Endothelial cell of umbilical vein (primary cell): ENCODE measurements at regions not wholly inside any gene's neighbourhood (a gene's known extent, or its start where the extent isn't known, plus 50 kb on each side); places are given as distances from the start of the nearest gene placed in this dataset.

Experiments
- EZH2 ChIP-seq: IDR thresholded peaks from 2 replicates; pipeline ENCODE4 v1.6.1; 2012; ENCODE audit warnings: borderline replicate concordance, low read depth, mild to moderate bottlenecking, moderate library complexity, low read length, inconsistent platforms; ENCODE audit not compliant: severe bottlenecking
- GATA2 ChIP-seq: IDR thresholded peaks from 2 replicates; pipeline ENCODE4 v1.7.0; 2011; ENCODE audit warnings: low read depth, mild to moderate bottlenecking, moderate library complexity, mixed read lengths, low read length; ENCODE audit not compliant: insufficient read length, insufficient read depth
- JUN ChIP-seq: IDR thresholded peaks from 2 replicates; pipeline ENCODE4 v1.6.1; 2011; ENCODE audit warnings: borderline replicate concordance, low read depth; ENCODE audit not compliant: insufficient read length, insufficient read depth
- MYC ChIP-seq: IDR thresholded peaks from one replicate; pipeline ENCODE4 v1.6.1; 2011; ENCODE audit warnings: mild to moderate bottlenecking, low read depth, low read length
- POLR2A ChIP-seq: IDR thresholded peaks from 2 replicates; pipeline ENCODE4 v1.6.1; 2012; ENCODE audit warnings: low read depth, mild to moderate bottlenecking, control low read depth, low read length
- POLR2AphosphoS5 ChIP-seq: IDR thresholded peaks from 2 replicates; pipeline ENCODE4 v1.6.1; 2012; ENCODE audit warnings: low read depth, mild to moderate bottlenecking, control low read depth, low read length, moderate library complexity; ENCODE audit not compliant: insufficient read depth
- TF ChIP-seq, protein P1 (sequence below), 2 donors: IDR thresholded peaks; 1 replicate in 1 of 2; 2 replicates in 1 of 2; pipeline ENCODE4 v1.5.1; 2011; ENCODE audit warnings: low read length in 2 of 2, mild to moderate bottlenecking in 2 of 2, moderate library complexity in 2 of 2, control low read depth in 1 of 2, inconsistent platforms in 1 of 2, low read depth in 1 of 2; ENCODE audit not compliant: insufficient read depth in 1 of 2; ENCODE audit errors: extremely low read depth in 1 of 2
- TF ChIP-seq, protein P2 (sequence below): IDR thresholded peaks from 2 replicates; pipeline ENCODE4 v1.6.1; 2011; ENCODE audit not compliant: insufficient read depth, insufficient read length

DNA sequence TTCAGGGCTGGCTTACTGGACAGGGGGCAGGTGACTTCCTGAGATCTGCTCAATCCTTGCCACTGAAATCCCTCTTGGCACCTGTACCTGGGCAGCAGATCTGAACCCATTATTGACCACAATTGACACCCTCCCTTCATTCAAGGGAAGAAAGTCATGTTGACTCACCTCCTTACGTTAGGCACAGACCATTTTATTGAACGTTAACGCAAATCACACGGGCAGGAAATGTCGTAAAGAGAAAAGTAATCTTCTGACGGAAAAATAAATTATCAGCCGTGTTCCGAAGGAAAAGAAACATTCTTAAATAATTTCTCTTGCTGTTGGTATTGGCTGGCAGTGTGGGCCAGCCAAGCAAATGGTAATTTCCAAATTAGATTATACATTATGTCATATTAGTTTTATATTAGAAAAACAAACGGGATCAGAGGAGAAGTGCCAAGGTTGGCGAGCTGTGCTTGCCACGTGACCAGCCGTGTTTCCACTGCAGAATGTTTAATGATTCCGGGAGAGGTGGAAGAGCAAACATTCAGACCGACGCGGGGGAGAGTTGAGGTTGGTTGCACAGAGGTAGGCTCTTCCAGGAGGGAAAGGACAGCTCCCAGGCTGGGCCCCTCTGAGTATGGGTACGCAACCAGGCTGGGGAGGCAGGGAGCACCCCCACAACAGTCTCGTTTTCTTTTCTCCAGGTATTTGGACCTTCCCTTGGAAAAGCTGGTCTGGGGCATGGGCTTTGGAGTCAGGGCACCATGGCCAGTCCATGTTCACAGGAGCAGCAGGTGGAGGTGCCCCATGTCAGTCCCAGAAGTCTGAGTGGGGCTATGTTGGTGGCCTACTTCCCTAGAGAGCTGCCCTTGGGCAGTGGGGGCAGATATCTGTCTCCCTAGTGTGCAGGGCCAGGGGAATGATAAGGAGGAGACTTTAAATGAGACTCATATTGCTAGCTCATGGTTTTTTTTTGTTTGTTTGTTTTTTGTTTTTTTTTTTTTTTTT, 121.1 kb downstream of the FOXD2 start:
- TF ChIP-seq, protein P1, sequence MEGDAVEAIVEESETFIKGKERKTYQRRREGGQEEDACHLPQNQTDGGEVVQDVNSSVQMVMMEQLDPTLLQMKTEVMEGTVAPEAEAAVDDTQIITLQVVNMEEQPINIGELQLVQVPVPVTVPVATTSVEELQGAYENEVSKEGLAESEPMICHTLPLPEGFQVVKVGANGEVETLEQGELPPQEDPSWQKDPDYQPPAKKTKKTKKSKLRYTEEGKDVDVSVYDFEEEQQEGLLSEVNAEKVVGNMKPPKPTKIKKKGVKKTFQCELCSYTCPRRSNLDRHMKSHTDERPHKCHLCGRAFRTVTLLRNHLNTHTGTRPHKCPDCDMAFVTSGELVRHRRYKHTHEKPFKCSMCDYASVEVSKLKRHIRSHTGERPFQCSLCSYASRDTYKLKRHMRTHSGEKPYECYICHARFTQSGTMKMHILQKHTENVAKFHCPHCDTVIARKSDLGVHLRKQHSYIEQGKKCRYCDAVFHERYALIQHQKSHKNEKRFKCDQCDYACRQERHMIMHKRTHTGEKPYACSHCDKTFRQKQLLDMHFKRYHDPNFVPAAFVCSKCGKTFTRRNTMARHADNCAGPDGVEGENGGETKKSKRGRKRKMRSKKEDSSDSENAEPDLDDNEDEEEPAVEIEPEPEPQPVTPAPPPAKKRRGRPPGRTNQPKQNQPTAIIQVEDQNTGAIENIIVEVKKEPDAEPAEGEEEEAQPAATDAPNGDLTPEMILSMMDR (IDR thresholded peaks at IDR 0.05; ENCODE audit: extremely low read depth in 1 of 2, insufficient read depth in 1 of 2, low read depth in 1 of 2, low read length in 2 of 2): no peak
- TF ChIP-seq POLR2AphosphoS5 (no peak), EZH2 (no peak), JUN (no peak), GATA2 (no peak), POLR2A (no peak), MYC (no peak)
- TF ChIP-seq, protein P2, sequence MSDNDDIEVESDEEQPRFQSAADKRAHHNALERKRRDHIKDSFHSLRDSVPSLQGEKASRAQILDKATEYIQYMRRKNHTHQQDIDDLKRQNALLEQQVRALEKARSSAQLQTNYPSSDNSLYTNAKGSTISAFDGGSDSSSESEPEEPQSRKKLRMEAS: no peak
